SKM-1 (cell line): ENCODE measurements at regions not wholly inside any gene's neighbourhood (a gene's known extent, or its start where the extent isn't known, plus 50 kb on each side); places are given as distances from the start of the nearest gene placed in this dataset.

Experiments
- DNase-seq: peaks from one replicate; lab custom pipeline; 2025; ENCODE audit not compliant: unreplicated experiment; lab: John Stamatoyannopoulos, UW

- DNase-seq, result no peak
Observed at GRCh38 chr2:128399690-128400291, 81.1 kb upstream of the HS6ST1 start.

- no peak for DNase-seq
Observed at GRCh38 chr2:128401680-128402079, 83.0 kb upstream of the HS6ST1 start.

- no peak for DNase-seq
Observed at GRCh38 chr2:128402911-128403670, 84.4 kb upstream of the HS6ST1 start.

- no peak for DNase-seq
Observed at GRCh38 chr2:128403814-128404708, 85.4 kb upstream of the HS6ST1 start.

- DNase-seq, result no peak
Observed at GRCh38 chr2:128404709-128405466, 86.2 kb upstream of the HS6ST1 start.

GRCh38 chr2:128405467-128405900 lies 86.8 kb upstream of the HS6ST1 start:
- no peak for DNase-seq

- DNase-seq, result no peak
Observed at GRCh38 chr2:128405981-128406613, 87.4 kb upstream of the HS6ST1 start.

GRCh38 chr2:128406736-128407554 lies 88.3 kb upstream of the HS6ST1 start:
- no peak for DNase-seq

GRCh38 chr2:128408349-128409305 lies 90.0 kb upstream of the HS6ST1 start:
- DNase-seq, result no peak

- DNase-seq, result no peak
Observed at GRCh38 chr2:128409326-128410034, 90.8 kb upstream of the HS6ST1 start.

GRCh38 chr2:128410035-128410757 lies 91.5 kb upstream of the HS6ST1 start:
- no peak for DNase-seq

- DNase-seq, result no peak
Observed at GRCh38 chr2:128410758-128411215, 92.1 kb upstream of the HS6ST1 start.

GRCh38 chr2:128411431-128411830 lies 92.8 kb upstream of the HS6ST1 start:
- DNase-seq, result no peak

- DNase-seq, result no peak
Observed at GRCh38 chr2:128412181-128412871, 93.7 kb upstream of the HS6ST1 start.

- DNase-seq, result no peak
Observed at GRCh38 chr2:128413014-128413717, 94.5 kb upstream of the HS6ST1 start.
